ENCODE measurements at regions not wholly inside any gene's neighbourhood (a gene's known extent, or its start where the extent isn't known, plus 50 kb on each side); places are given as distances from the start of the nearest gene placed in this dataset.

DNA sequence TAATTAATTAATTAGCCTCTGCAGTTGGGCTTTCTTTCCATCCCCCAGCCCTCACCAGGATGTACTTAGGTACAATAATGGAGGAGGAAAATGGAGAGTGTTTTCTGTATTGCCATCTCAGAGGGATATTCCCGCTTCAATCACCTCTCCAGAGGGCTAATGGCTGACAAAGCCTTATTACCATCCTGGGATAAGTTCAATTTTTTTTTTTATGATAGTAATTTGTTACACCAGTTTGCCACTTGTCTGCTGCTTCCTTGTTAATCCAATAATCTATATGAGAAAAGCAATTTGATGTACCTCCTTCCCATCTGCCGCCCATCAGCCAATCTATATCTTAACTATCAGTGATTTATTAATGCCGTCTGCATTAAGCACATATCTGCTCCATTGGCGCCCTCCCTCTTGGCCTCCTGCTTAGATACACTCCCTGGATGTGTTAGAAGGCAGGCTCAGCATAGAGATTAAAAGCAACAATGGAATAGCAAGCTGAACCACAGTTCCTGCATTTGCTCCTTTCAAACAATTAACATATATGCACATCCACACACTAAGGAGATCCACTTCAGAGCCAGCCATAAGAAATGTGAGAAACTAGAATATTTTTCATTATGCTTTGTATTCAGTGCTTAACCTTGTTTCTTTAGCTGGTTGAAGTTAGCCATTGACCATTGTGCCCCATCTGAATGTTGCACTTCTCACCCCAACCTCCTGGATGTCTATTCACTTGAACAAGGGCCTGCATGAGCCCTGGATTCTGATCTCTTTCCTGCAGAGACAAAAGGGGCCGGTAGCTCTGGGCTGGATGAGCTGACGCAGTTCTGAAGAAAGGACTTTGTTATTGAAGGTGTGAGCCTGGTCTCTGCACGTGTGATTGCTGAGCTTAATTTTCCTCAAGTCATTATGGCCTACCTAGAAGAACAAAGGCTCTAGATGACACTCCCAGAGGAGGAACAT lies 237.3 kb upstream of the GAP43 start:
- H3K27me3 ChIP-seq (ENCODE audit: control insufficient read depth, insufficient read depth, low read length) = no peaks in the 10 kb centered on the region
- no peaks in the 10 kb centered on the region for H4K20me1 ChIP-seq (ENCODE audit: control insufficient read depth, extremely low read depth, insufficient read depth, low read length)
- no peaks in the 10 kb centered on the region for H3K9me3 ChIP-seq (ENCODE audit: control insufficient read depth, insufficient read depth, low read depth, low read length)
- H3K4me2 ChIP-seq (ENCODE audit: extremely low read depth, insufficient read depth, low read length) = no peak overlapping the region
- H3K4me3 ChIP-seq (replicated peaks in 1 of 4; ENCODE audit: control extremely low read depth in 1 of 4, insufficient read depth in 1 of 4, low read depth in 3 of 4, low read length in 4 of 4) = no peak overlapping the region
- no peak overlapping the region for H3K27ac ChIP-seq (ENCODE audit: insufficient read depth, low read length)
- H2AFZ ChIP-seq (ENCODE audit: low read length) = no peak overlapping the region
- H3K36me3 ChIP-seq (ENCODE audit: control insufficient read depth, insufficient read depth, low read length) = no peaks in the 10 kb centered on the region
- no peak for DNase-seq (ENCODE audit: low read depth in 2 of 2)
- H3K4me1 ChIP-seq (ENCODE audit: control insufficient read depth, extremely low read depth, insufficient read depth, low read length) = no peaks in the 10 kb centered on the region
- no peaks in the 10 kb centered on the region for H3K79me2 ChIP-seq (ENCODE audit: control insufficient read depth, insufficient read depth, low read length)
- TF ChIP-seq, protein P1, sequence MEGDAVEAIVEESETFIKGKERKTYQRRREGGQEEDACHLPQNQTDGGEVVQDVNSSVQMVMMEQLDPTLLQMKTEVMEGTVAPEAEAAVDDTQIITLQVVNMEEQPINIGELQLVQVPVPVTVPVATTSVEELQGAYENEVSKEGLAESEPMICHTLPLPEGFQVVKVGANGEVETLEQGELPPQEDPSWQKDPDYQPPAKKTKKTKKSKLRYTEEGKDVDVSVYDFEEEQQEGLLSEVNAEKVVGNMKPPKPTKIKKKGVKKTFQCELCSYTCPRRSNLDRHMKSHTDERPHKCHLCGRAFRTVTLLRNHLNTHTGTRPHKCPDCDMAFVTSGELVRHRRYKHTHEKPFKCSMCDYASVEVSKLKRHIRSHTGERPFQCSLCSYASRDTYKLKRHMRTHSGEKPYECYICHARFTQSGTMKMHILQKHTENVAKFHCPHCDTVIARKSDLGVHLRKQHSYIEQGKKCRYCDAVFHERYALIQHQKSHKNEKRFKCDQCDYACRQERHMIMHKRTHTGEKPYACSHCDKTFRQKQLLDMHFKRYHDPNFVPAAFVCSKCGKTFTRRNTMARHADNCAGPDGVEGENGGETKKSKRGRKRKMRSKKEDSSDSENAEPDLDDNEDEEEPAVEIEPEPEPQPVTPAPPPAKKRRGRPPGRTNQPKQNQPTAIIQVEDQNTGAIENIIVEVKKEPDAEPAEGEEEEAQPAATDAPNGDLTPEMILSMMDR (conservative IDR thresholded peaks at IDR 0.05 in 1 of 2, IDR thresholded peaks at IDR 0.05 in 1 of 2; ENCODE audit: low read depth in 1 of 2, low read length in 2 of 2) = no peak
- no peak for TF ChIP-seq EZH2 (IDR thresholded peaks at IDR 0.05; ENCODE audit: low read length, missing control alignments)
- H3K9ac ChIP-seq (ENCODE audit: insufficient read depth, low read length) = no peak overlapping the region

DNA sequence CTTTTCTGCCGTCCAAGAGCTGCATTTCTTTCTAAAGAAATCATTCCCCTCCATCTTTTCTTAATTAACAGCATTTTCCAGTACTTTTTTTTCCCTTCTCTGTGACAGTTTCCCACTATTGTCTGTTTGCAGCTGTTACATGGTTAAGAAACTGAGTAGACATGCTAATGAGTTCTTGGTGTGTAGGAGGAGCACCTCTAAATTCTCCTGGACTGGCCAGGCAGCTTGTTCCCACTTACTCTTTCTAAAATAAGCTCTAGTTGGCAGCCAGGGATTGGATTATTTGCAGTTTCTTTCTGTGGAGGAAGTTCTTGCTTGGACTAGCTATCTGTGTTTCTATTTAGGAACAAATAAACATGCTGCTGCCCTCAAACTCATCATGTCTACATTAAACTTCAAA lies 235.1 kb upstream of the GAP43 start:
- no peaks in the 10 kb centered on the region for H3K27me3 ChIP-seq (ENCODE audit: control insufficient read depth, insufficient read depth, low read length)
- H2AFZ ChIP-seq (ENCODE audit: low read length) = no peak overlapping the region
- no peak overlapping the region for H3K4me3 ChIP-seq (replicated peaks in 1 of 4; ENCODE audit: control extremely low read depth in 1 of 4, insufficient read depth in 1 of 4, low read depth in 3 of 4, low read length in 4 of 4)
- H3K36me3 ChIP-seq (ENCODE audit: control insufficient read depth, insufficient read depth, low read length) = no peaks in the 10 kb centered on the region
- no peaks in the 10 kb centered on the region for H4K20me1 ChIP-seq (ENCODE audit: control insufficient read depth, extremely low read depth, insufficient read depth, low read length)
- H3K79me2 ChIP-seq (ENCODE audit: control insufficient read depth, insufficient read depth, low read length) = no peaks in the 10 kb centered on the region
- TF ChIP-seq, protein P1 (conservative IDR thresholded peaks at IDR 0.05 in 1 of 2, IDR thresholded peaks at IDR 0.05 in 1 of 2; ENCODE audit: low read depth in 1 of 2, low read length in 2 of 2) = no peak
- no peak for TF ChIP-seq EZH2 (IDR thresholded peaks at IDR 0.05; ENCODE audit: low read length, missing control alignments)
- no peak overlapping the region for H3K9ac ChIP-seq (ENCODE audit: insufficient read depth, low read length)
- DNase-seq (ENCODE audit: low read depth in 2 of 2) = peak; percentile 8 to 65
- H3K4me1 ChIP-seq (ENCODE audit: control insufficient read depth, extremely low read depth, insufficient read depth, low read length) = no peaks in the 10 kb centered on the region
- no peak overlapping the region for H3K4me2 ChIP-seq (ENCODE audit: extremely low read depth, insufficient read depth, low read length)
- no peaks in the 10 kb centered on the region for H3K9me3 ChIP-seq (ENCODE audit: control insufficient read depth, insufficient read depth, low read depth, low read length)
- H3K27ac ChIP-seq (ENCODE audit: insufficient read depth, low read length) = no peak overlapping the region

DNA sequence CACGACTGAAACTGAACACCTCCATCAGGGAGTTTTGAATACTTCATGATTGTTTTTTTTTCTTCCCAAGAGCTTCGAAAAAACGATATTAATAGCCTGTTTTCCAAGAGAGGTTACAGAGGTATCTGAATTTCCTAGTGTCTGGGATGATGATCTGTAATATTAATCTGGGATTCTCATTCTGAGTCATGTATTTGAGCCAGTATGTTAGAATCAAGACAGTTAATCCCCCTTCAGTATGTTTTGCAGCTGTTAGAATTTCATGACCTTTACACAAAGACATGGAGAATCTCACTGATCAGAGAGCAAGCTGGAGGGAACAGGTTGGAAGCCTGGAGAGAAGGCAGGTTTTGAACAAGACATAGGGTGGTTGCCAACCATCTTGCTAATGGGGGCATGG lies 234.5 kb upstream of the GAP43 start:
- no peak overlapping the region for H3K4me3 ChIP-seq (replicated peaks in 1 of 4; ENCODE audit: control extremely low read depth in 1 of 4, insufficient read depth in 1 of 4, low read depth in 3 of 4, low read length in 4 of 4)
- H3K4me1 ChIP-seq (ENCODE audit: control insufficient read depth, extremely low read depth, insufficient read depth, low read length) = no peaks in the 10 kb centered on the region
- H3K27ac ChIP-seq (ENCODE audit: insufficient read depth, low read length) = no peak overlapping the region
- H3K79me2 ChIP-seq (ENCODE audit: control insufficient read depth, insufficient read depth, low read length) = no peaks in the 10 kb centered on the region
- no peaks in the 10 kb centered on the region for H4K20me1 ChIP-seq (ENCODE audit: control insufficient read depth, extremely low read depth, insufficient read depth, low read length)
- H3K36me3 ChIP-seq (ENCODE audit: control insufficient read depth, insufficient read depth, low read length) = no peaks in the 10 kb centered on the region
- no peak overlapping the region for H2AFZ ChIP-seq (ENCODE audit: low read length)
- no peak overlapping the region for H3K9ac ChIP-seq (ENCODE audit: insufficient read depth, low read length)
- H3K4me2 ChIP-seq (ENCODE audit: extremely low read depth, insufficient read depth, low read length) = no peak overlapping the region
- TF ChIP-seq, protein P1 (conservative IDR thresholded peaks at IDR 0.05 in 1 of 2, IDR thresholded peaks at IDR 0.05 in 1 of 2; ENCODE audit: low read depth in 1 of 2, low read length in 2 of 2) = no peak
- TF ChIP-seq EZH2 (IDR thresholded peaks at IDR 0.05; ENCODE audit: low read length, missing control alignments) = no peak
- H3K27me3 ChIP-seq (ENCODE audit: control insufficient read depth, insufficient read depth, low read length) = no peaks in the 10 kb centered on the region
- no peaks in the 10 kb centered on the region for H3K9me3 ChIP-seq (ENCODE audit: control insufficient read depth, insufficient read depth, low read depth, low read length)
- no peak for DNase-seq (ENCODE audit: low read depth in 2 of 2)
